DOHH2 (cell line): ENCODE measurements at regions not wholly inside any gene's neighbourhood (a gene's known extent, or its start where the extent isn't known, plus 50 kb on each side); places are given as distances from the start of the nearest gene placed in this dataset.
"Not testable (repeated sequence)": the region's sequence is repeated elsewhere in the genome, so short reads cannot be mapped to it uniquely, and the experiment has no call there.

Experiments used
- CTCF ChIP-seq: fragments of 200-600 bp; sonication (generic); IDR thresholded peaks from one replicate; pipeline ENCODE4 v1.5.1; 2014; ENCODE audit warnings: antibody characterized with exemption, mild to moderate bottlenecking, low read depth, low read length; ENCODE audit not compliant: poor library complexity, severe bottlenecking
- EZH2phosphoT487 ChIP-seq: fragments of 200-600 bp; sonication (generic); IDR thresholded peaks from 2 replicates; pipeline ENCODE4 v1.6.1; 2017; ENCODE audit warnings: borderline replicate concordance, mild to moderate bottlenecking, antibody characterized with exemption, low read length, moderate library complexity, mixed read lengths

GRCh38 chr9:2555899-2556600 lies 65.5 kb upstream of the VLDLR start:
- TF ChIP-seq CTCF, EZH2phosphoT487: not testable (repeated sequence)
